CD14-positive monocyte (primary cell): ENCODE measurements at regions not wholly inside any gene's neighbourhood (a gene's known extent, or its start where the extent isn't known, plus 50 kb on each side); places are given as distances from the start of the nearest gene placed in this dataset.

ENCODE experiments used
- DNase-seq, 3 donors: peaks; one replicate each; pipeline ENCODE4 v3.0.0-alpha.2; 2011 to 2022
- H2AFZ ChIP-seq: 2 replicates; pipeline ENCODE4 v1.6.0; 2012; ENCODE audit warnings: mild to moderate bottlenecking, low read depth, low read length, inconsistent platforms; ENCODE audit not compliant: insufficient read depth, poor library complexity, severe bottlenecking
- H3K27ac ChIP-seq, 2 donors: 1 replicate in 1 of 2; 2 replicates in 1 of 2; pipeline ENCODE4 v1.5.1; 2012 to 2013; ENCODE audit warnings: low read length in 2 of 2, control low read depth in 1 of 2, inconsistent platforms in 1 of 2, low read depth in 1 of 2, mild to moderate bottlenecking in 1 of 2
- H3K27me3 ChIP-seq, 2 donors: one replicate each; pipeline versions ENCODE4 v1.6.0 to v1.6.1; 2011 to 2013; ENCODE audit warnings: low read length in 2 of 2; ENCODE audit not compliant: control insufficient read depth in 2 of 2, insufficient read depth in 2 of 2
- H3K36me3 ChIP-seq, 2 donors: replicated peaks in 1 of 2; 1 replicate in 1 of 2; 2 replicates in 1 of 2; pipeline versions ENCODE4 v1.5.1 to v1.6.1; 2012 to 2013; ENCODE audit warnings: low read length in 2 of 2, control low read depth in 1 of 2, inconsistent platforms in 1 of 2, mild to moderate bottlenecking in 1 of 2; ENCODE audit not compliant: insufficient read depth in 2 of 2, control insufficient read depth in 1 of 2
- H3K4me1 ChIP-seq, 2 donors: 1 replicate in 1 of 2; 2 replicates in 1 of 2; pipeline versions ENCODE4 v1.5.1 to v1.6.1; 2012 to 2013; ENCODE audit warnings: low read length in 2 of 2, control low read depth in 1 of 2, inconsistent platforms in 1 of 2, mild to moderate bottlenecking in 1 of 2, moderate library complexity in 1 of 2; ENCODE audit not compliant: insufficient read depth in 2 of 2, control insufficient read depth in 1 of 2
- H3K4me2 ChIP-seq: replicated peaks from 2 replicates; pipeline ENCODE3; 2012; ENCODE audit warnings: low read length, moderate library complexity, mild to moderate bottlenecking; ENCODE audit not compliant: poor library complexity, severe bottlenecking; ENCODE audit errors: extremely low read depth
- H3K4me3 ChIP-seq, 3 experiments: fragments of 200-600 bp in 1 of 3; sonication (generic) in 1 of 3; replicated peaks in 1 of 3; 1 replicate in 2 of 3; 2 replicates in 1 of 3; pipeline ENCODE4 v1.5.1; 2011 to 2013; ENCODE audit warnings: low read length in 3 of 3, mild to moderate bottlenecking in 3 of 3, control low read depth in 2 of 3, low read depth in 2 of 3, inconsistent platforms in 1 of 3, moderate library complexity in 1 of 3
- H3K79me2 ChIP-seq: 2 replicates; pipeline ENCODE4 v1.6.0; 2012; ENCODE audit warnings: mild to moderate bottlenecking, control low read depth, inconsistent platforms, low read length, moderate library complexity; ENCODE audit not compliant: insufficient read depth
- H3K9ac ChIP-seq: 2 replicates; pipeline ENCODE4 v1.6.0; 2017; ENCODE audit warnings: low read length, mild to moderate bottlenecking; ENCODE audit not compliant: insufficient read depth, poor library complexity, severe bottlenecking
- H3K9me3 ChIP-seq, 2 donors: replicated peaks in 1 of 2; 1 replicate in 1 of 2; 2 replicates in 1 of 2; pipeline versions ENCODE4 v1.5.1 to v1.6.1; 2012 to 2013; ENCODE audit warnings: low read length in 2 of 2, control low read depth in 1 of 2; ENCODE audit not compliant: control insufficient read depth in 1 of 2, insufficient read depth in 1 of 2
- H4K20me1 ChIP-seq: 2 replicates; pipeline ENCODE4 v1.6.0; 2012; ENCODE audit warnings: mild to moderate bottlenecking, low read length, control low read depth, moderate library complexity; ENCODE audit not compliant: insufficient read depth
- H3K27ac Mint-ChIP-seq, 7 donors: one replicate each; pipeline ENCODE4 v1.8.0; 2020; ENCODE audit warnings: mild to moderate bottlenecking in 7 of 7, mixed read lengths in 7 of 7, moderate library complexity in 6 of 7, inconsistent platforms in 2 of 7
- H3K27me3 Mint-ChIP-seq, 3 donors: one replicate each; pipeline ENCODE4 v1.8.0; 2021 to 2022; ENCODE audit warnings: low read depth in 3 of 3, mild to moderate bottlenecking in 3 of 3, mixed read lengths in 3 of 3, moderate library complexity in 3 of 3, inconsistent platforms in 1 of 3
- H3K36me3 Mint-ChIP-seq, 2 donors: one replicate each; pipeline ENCODE4 v1.8.0; 2020; ENCODE audit warnings: mixed read lengths in 2 of 2, inconsistent platforms in 1 of 2, mild to moderate bottlenecking in 1 of 2
- H3K4me1 Mint-ChIP-seq: one replicate; pipeline ENCODE4 v1.8.0; 2020; ENCODE audit warnings: mild to moderate bottlenecking, mixed read lengths
- H3K4me3 Mint-ChIP-seq, 2 donors: one replicate each; pipeline ENCODE4 v1.8.0; 2020; ENCODE audit warnings: mild to moderate bottlenecking in 2 of 2, mixed read lengths in 2 of 2, moderate library complexity in 1 of 2
- H3K9me3 Mint-ChIP-seq, 7 donors: one replicate each; pipeline ENCODE4 v1.8.0; 2020 to 2022; ENCODE audit warnings: mixed read lengths in 7 of 7, mild to moderate bottlenecking in 6 of 7, moderate library complexity in 6 of 7, inconsistent platforms in 2 of 7
- WGBS: methylation state at CpG from one replicate; pipeline ENCODE4 v1.1.5; 2013; ENCODE audit warnings: missing lambda C conversion rate; ENCODE audit not compliant: insufficient coverage; 5-methylcytosine and 5-hydroxymethylcytosine counted together
- intact Hi-C, 2 donors: fragments of 100-400 bp; cut with micrococcal nuclease; formaldehyde crosslinking; loops; one replicate each; pipeline versions ENCODE4 v1.15.0 to v1.15.1; 2023
- TF ChIP-seq, protein P1 (sequence below): fragments of 200-600 bp; IDR thresholded peaks from one replicate; pipeline ENCODE4 v1.8.0; 2022; ENCODE audit warnings: antibody characterized with exemption, mild to moderate bottlenecking

DNA sequence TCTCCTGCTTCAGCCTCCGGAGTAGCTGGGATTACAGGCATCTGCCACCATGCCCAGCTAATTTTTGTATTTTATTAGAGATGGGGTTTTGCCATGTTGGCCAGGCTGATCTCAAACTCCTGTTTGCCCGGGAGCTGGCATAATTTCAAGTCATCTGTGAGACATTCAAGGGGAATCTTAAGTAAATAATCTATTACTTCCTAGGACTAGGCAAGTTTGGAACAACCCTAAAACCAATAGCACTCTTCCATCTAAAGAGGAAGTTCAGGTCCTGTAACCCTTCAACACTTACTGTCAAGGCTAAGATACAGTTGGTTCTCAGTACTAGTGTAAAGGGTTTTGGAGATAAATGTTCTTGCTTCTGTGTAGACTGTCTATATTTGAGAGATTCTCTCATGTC, 267.8 kb upstream of the IRAK1BP1 start:
- Histone ChIP-seq H2AFZ (no peak overlapping the region), H3K9ac (no peak overlapping the region), H3K79me2 (no peaks in the 10 kb centered on the region), H3K27me3 (no peaks in the 10 kb centered on the region), H4K20me1 (no peaks in the 10 kb centered on the region), H3K27ac (no peak overlapping the region), H3K4me3 (no peak overlapping the region), H3K9me3 (peaks cover 4 to 9% of the 10 kb centered on the region in 2 donors), H3K36me3 (no peaks in the 10 kb centered on the region), H3K4me2 (no peak overlapping the region), H3K4me1 (no peaks in the 10 kb centered on the region)
- Mint-ChIP-seq H3K4me1 (no peaks in the 10 kb centered on the region), H3K9me3 (peaks cover 0 to 10% (median under 1%) of the 10 kb centered on the region in 7 donors), H3K36me3 (no peaks in the 10 kb centered on the region), H3K27ac (no peak overlapping the region), H3K4me3 (no peak overlapping the region), H3K27me3 (peaks cover 0 to 2% (median 0%) of the 10 kb centered on the region in 3 donors)
- intact Hi-C loops: no loop called here
- DNase-seq: no peak
- TF ChIP-seq, protein P1, sequence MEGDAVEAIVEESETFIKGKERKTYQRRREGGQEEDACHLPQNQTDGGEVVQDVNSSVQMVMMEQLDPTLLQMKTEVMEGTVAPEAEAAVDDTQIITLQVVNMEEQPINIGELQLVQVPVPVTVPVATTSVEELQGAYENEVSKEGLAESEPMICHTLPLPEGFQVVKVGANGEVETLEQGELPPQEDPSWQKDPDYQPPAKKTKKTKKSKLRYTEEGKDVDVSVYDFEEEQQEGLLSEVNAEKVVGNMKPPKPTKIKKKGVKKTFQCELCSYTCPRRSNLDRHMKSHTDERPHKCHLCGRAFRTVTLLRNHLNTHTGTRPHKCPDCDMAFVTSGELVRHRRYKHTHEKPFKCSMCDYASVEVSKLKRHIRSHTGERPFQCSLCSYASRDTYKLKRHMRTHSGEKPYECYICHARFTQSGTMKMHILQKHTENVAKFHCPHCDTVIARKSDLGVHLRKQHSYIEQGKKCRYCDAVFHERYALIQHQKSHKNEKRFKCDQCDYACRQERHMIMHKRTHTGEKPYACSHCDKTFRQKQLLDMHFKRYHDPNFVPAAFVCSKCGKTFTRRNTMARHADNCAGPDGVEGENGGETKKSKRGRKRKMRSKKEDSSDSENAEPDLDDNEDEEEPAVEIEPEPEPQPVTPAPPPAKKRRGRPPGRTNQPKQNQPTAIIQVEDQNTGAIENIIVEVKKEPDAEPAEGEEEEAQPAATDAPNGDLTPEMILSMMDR: no peak
- no CpG with 5 or more reads among the region's 2 CpGs for WGBS

DNA sequence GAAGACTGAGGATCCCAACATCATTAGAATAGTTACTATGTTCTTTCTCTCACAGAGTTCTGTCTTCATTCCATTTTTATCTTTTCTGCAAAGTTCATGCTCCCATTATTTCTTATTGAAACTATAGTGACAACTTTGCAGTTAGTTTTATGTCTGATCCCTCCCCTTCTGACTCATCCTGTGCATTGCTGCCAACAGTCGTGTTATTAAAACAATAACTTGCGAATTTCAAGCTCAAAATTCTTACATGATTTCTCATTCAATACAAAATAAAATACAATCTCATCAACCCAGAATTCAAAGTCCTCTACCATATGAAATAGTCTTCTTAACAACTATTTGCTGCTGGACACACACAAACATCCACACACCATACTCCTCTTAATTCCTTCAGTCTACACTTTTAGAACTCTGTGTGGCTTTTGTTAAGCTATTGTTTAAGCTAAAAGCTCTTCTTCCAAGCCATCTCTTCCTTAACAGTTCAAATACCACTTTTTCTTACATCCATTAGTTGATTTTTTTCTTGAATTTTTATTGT, 261.4 kb upstream of the IRAK1BP1 start:
- H3K27me3 Mint-ChIP-seq: no peaks in the 10 kb centered on the region
- no peaks in the 10 kb centered on the region for H3K27me3 ChIP-seq
- H3K79me2 ChIP-seq: no peaks in the 10 kb centered on the region
- no peaks in the 10 kb centered on the region for H3K9me3 ChIP-seq
- no peak overlapping the region for H3K27ac Mint-ChIP-seq
- no peak overlapping the region for H3K4me3 ChIP-seq
- H3K36me3 Mint-ChIP-seq: no peaks in the 10 kb centered on the region
- no peak overlapping the region for H3K4me3 Mint-ChIP-seq
- no peaks in the 10 kb centered on the region for H3K36me3 ChIP-seq
- H3K4me1 ChIP-seq: no peaks in the 10 kb centered on the region
- intact Hi-C loops: no loop called here
- TF ChIP-seq, protein P1: no peak
- no peak overlapping the region for H3K4me2 ChIP-seq
- H3K4me1 Mint-ChIP-seq: no peaks in the 10 kb centered on the region
- WGBS: 100% methylated on average over 2 of the region's 2 CpGs
- no peak overlapping the region for H2AFZ ChIP-seq
- no peaks in the 10 kb centered on the region for H4K20me1 ChIP-seq
- no peak overlapping the region for H3K9ac ChIP-seq
- H3K27ac ChIP-seq: no peak overlapping the region
- DNase-seq: no peak
- peaks cover 0 to under 1% (median 0%) of the 10 kb centered on the region in 7 donors for H3K9me3 Mint-ChIP-seq
